PC-9 (cell line): ENCODE measurements at regions not wholly inside any gene's neighbourhood (a gene's known extent, or its start where the extent isn't known, plus 50 kb on each side); places are given as distances from the start of the nearest gene placed in this dataset.
"Not testable (repeated sequence)": the region's sequence is repeated elsewhere in the genome, so short reads cannot be mapped to it uniquely, and the experiment has no call there.

ENCODE experiments used
- EZH2 ChIP-seq: fragments of 200-600 bp; sonication (generic); IDR thresholded peaks from 2 replicates; pipeline ENCODE4 v1.8.0; 2017; ENCODE audit warnings: antibody characterized with exemption, low read depth
- TF ChIP-seq, protein P1 (sequence below): fragments of 200-600 bp; sonication (generic); conservative IDR thresholded peaks from 2 replicates; pipeline ENCODE4 v1.6.1; 2017; ENCODE audit warnings: mixed run types, antibody characterized with exemption, mild to moderate bottlenecking, moderate library complexity

DNA sequence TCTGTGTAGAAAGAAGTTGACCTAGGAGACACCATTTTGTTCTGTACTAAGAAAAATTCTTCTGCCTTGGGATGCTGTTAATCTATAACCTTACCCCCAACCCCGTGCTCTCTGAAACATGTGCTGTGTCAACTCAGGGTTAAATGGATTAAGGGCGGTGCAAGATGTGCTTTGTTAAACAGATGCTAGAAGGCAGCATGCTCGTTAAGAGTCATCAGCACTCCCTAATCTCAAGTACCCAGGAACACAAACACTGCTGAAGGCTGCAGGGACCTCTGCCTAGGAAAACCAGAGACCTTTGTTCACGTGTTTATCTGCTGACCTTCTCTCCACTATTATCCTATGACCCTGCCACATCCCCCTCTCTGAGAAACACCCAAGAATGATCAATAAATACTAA lies 127.9 kb upstream of the MED14 start:
- TF ChIP-seq, protein P1, sequence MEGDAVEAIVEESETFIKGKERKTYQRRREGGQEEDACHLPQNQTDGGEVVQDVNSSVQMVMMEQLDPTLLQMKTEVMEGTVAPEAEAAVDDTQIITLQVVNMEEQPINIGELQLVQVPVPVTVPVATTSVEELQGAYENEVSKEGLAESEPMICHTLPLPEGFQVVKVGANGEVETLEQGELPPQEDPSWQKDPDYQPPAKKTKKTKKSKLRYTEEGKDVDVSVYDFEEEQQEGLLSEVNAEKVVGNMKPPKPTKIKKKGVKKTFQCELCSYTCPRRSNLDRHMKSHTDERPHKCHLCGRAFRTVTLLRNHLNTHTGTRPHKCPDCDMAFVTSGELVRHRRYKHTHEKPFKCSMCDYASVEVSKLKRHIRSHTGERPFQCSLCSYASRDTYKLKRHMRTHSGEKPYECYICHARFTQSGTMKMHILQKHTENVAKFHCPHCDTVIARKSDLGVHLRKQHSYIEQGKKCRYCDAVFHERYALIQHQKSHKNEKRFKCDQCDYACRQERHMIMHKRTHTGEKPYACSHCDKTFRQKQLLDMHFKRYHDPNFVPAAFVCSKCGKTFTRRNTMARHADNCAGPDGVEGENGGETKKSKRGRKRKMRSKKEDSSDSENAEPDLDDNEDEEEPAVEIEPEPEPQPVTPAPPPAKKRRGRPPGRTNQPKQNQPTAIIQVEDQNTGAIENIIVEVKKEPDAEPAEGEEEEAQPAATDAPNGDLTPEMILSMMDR: not testable (repeated sequence)
- not testable (repeated sequence) for TF ChIP-seq EZH2
